SU-DHL-6 (cell line): ENCODE measurements at regions not wholly inside any gene's neighbourhood (a gene's known extent, or its start where the extent isn't known, plus 50 kb on each side); places are given as distances from the start of the nearest gene placed in this dataset.

Experiments used
- EZH2phosphoT487 ChIP-seq: fragments of 200-600 bp; sonication (generic), shearing (Covaris generic); conservative IDR thresholded peaks from 2 replicates; pipeline ENCODE4 v1.6.1; 2018; ENCODE audit warnings: mild to moderate bottlenecking, antibody characterized with exemption, low read length, moderate library complexity, mixed read lengths
- TF ChIP-seq, protein P1 (sequence below): fragments of 200-600 bp; sonication (generic); IDR thresholded peaks from one replicate; pipeline ENCODE4 v1.5.1; 2017; ENCODE audit warnings: antibody characterized with exemption, mild to moderate bottlenecking, low read length, moderate library complexity; ENCODE audit not compliant: insufficient read depth, poor library complexity, severe bottlenecking

DNA sequence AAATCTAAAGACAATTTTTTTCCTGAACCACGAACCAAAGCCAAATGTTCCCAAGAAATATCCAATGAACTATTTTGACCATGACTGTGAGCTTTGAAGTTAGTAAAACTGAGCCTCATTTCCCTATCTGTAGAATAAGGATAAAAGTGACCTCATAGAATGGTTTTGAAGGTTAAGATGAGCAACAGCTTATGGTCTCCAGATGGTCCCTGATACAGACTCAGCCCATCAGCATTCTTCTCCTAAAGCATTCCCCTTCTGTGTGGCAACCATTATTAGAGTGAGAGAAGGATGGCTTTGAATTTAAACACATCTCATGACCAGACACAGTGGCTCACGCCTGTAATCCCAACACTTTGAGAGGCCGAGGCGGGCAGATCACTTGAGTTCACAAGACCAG, 70.1 kb downstream of the COPRS start:
- TF ChIP-seq, protein P1, sequence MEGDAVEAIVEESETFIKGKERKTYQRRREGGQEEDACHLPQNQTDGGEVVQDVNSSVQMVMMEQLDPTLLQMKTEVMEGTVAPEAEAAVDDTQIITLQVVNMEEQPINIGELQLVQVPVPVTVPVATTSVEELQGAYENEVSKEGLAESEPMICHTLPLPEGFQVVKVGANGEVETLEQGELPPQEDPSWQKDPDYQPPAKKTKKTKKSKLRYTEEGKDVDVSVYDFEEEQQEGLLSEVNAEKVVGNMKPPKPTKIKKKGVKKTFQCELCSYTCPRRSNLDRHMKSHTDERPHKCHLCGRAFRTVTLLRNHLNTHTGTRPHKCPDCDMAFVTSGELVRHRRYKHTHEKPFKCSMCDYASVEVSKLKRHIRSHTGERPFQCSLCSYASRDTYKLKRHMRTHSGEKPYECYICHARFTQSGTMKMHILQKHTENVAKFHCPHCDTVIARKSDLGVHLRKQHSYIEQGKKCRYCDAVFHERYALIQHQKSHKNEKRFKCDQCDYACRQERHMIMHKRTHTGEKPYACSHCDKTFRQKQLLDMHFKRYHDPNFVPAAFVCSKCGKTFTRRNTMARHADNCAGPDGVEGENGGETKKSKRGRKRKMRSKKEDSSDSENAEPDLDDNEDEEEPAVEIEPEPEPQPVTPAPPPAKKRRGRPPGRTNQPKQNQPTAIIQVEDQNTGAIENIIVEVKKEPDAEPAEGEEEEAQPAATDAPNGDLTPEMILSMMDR = no peak
- no peak for TF ChIP-seq EZH2phosphoT487
